Right lobe of liver (tissue), 4 donors: ENCODE measurements at regions not wholly inside any gene's neighbourhood (a gene's known extent, or its start where the extent isn't known, plus 50 kb on each side); places are given as distances from the start of the nearest gene placed in this dataset.

Source experiments
- POLR2A ChIP-seq: fragments of 450-650 bp; IDR thresholded peaks from one replicate; pipeline ENCODE4 v1.6.1; 2017; ENCODE audit warnings: antibody characterized with exemption, mild to moderate bottlenecking
- TF ChIP-seq, protein P1 (sequence below), 4 donors: fragments of 200-600 bp in 3 of 4; fragments of 450-650 bp in 1 of 4; IDR thresholded peaks; one replicate each; pipeline versions ENCODE4 v1.5.1 to v1.8.0; 2016 to 2022; ENCODE audit warnings: antibody characterized with exemption in 4 of 4, mild to moderate bottlenecking in 2 of 4
- donor health status: DM: no; HTN: no; CAD: no.
- donor health status: DM: no; HTN: no; CAD: no.
- donor health status: DM: no; HTN: yes; CAD: no.

DNA sequence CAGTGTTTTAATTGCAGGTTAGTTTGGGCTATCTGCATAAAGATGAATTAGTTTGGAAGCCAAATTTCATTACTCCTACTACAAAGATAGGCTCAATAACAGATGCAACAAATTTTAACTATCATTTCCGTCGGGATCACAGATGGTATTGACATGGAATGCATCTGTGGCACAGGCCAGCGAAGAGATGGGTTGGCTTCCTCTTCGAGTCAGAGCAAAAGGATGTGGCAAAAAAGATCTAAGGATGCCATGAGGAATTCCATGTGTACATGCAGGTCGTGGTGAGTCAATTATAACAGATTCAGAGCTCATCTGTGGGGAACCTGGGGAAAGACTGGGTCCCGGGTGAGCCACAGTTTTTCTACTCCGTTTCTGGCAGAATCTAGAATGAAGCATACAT is 83.0 kb upstream of the CITED2 start:
- TF ChIP-seq, protein P1, sequence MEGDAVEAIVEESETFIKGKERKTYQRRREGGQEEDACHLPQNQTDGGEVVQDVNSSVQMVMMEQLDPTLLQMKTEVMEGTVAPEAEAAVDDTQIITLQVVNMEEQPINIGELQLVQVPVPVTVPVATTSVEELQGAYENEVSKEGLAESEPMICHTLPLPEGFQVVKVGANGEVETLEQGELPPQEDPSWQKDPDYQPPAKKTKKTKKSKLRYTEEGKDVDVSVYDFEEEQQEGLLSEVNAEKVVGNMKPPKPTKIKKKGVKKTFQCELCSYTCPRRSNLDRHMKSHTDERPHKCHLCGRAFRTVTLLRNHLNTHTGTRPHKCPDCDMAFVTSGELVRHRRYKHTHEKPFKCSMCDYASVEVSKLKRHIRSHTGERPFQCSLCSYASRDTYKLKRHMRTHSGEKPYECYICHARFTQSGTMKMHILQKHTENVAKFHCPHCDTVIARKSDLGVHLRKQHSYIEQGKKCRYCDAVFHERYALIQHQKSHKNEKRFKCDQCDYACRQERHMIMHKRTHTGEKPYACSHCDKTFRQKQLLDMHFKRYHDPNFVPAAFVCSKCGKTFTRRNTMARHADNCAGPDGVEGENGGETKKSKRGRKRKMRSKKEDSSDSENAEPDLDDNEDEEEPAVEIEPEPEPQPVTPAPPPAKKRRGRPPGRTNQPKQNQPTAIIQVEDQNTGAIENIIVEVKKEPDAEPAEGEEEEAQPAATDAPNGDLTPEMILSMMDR (IDR thresholded peaks at IDR 0.05), result no peak
- TF ChIP-seq POLR2A, result no peak
